Renal pelvis (tissue), 1 donor: ENCODE measurements at regions not wholly inside any gene's neighbourhood (a gene's known extent, or its start where the extent isn't known, plus 50 kb on each side); places are given as distances from the start of the nearest gene placed in this dataset.
"Not testable (repeated sequence)": the region's sequence is repeated elsewhere in the genome, so short reads cannot be mapped to it uniquely, and the experiment has no call there.

Experiments used
- DNase-seq: peaks from one replicate; pipeline ENCODE4 v3.0.0-alpha.2; 2013

- DNase-seq = no peak
These were observed 403.7 kb downstream of the BTG1 start for GRCh38 chr12:91741932-91742331.

DNA sequence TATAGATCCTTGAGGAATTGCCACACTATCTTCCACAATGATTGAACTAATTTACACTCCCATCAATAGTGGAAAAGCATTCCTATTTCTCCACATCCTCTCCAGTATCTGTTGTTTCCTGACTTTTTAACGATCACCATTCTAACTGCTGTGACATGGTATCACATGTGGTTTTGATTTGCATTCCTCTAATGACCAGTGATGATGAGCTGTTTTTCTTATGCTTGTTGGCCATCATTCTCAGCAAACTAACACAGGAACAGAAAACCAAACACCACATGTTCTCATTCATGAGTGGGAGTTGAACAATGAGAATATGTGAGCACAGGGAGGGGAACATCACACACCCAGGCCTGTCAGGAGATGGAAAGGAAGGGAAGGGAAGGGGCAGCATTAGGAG, 411.8 kb downstream of the BTG1 start:
- DNase-seq = not testable (repeated sequence)

DNA sequence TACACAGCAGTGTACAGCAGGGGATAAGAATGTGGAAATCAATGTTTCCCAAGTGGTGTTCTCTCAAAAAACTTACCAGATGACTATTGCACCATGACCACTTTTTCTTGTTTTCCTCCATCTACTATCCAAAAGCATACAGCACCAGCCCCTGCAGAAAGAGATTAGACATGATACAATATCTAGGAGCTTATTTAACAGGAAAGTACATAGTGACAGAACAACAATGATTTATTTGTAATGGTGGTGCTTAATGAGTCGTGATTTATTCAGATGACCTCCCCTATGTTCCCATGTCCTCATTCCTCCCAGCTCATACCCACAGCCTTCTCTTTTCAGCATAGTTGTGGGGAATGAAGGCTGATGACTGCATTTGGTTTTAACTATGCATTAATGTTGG, 413.6 kb downstream of the BTG1 start:
- DNase-seq = no peak

- DNase-seq = no peak
These were observed 416.1 kb downstream of the BTG1 start for GRCh38 chr12:91729543-91729942.

GRCh38 chr12:91723191-91723590, 422.5 kb downstream of the BTG1 start:
- no peak for DNase-seq

DNA sequence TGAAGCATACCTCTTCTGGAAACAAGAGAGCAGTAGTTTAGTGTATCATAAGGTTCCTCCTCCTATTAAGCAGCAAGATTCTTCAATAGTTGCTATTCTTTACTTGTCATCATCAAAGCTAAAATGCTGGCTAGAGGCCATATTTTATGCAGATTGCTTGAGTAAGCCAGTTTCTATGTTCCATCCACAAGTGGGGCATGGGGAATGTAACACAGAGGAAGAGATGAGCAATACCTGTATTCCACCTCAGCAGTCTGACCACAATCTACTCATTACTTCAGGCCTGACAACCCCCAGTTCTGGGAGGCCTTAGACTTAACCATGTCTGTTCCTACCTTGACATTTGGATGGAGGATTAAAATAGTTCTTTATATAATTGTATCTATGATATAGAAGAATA, 423.6 kb downstream of the BTG1 start:
- DNase-seq = no peak

GRCh38 chr12:91721023-91721422, 424.6 kb downstream of the BTG1 start:
- no peak for DNase-seq

GRCh38 chr12:91718326-91718725, 427.3 kb downstream of the BTG1 start:
- DNase-seq = no peak

DNA sequence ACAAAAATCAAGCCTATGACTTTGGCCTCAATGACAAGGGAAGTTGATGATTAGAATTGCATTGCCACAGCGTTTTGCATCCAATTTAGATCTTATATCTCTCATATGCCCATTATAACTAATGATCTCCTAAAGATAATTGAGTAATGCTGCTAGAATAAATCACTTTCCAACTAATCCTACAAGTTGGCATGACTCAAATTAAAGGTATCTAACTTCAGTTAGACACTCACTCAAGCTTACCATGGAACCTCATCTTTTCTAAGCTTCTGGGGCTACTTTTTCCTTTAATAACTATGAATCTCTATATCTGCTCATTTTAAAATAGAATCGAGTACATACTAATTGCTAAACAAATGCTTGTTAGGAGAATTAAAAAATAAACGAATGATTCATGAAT, 427.8 kb downstream of the BTG1 start:
- no peak for DNase-seq

DNA sequence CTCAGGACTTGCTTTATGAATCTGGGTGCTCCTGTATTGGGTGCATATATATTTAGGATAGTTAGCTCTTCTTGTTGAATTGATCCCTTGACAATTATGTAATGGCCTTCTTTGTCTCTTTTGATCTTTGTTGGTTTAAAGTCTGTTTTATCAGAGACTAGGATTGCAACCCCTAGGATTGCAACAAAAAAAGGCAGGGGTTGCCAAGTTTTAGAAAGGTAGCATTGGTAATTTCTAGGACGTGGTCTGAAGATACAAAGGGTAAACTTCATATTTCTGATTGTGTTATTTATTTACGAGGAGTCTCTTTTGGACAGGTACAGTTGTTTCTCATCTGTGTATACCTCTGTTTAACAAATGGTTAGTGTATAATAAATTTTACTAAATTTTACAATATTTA, 433.7 kb downstream of the BTG1 start:
- not testable (repeated sequence) for DNase-seq

DNA sequence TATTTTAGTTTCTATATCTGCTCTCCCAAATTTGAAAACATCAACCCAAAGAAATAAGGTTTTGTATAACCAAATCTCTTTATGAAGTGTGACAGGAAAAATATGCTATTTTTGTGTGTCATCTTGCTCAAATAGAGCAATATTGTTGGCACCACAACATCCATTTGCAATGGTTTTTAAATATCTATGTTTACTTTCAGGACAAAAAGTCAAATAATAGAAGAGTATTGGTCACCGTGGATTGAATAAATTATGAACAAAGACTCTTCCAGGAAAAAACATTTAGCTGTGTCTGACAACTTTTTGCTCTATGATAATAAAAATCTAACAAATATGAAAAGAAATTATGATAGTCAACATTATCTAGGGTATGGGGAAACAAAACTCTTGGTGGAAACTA, 439.2 kb downstream of the BTG1 start:
- no peak for DNase-seq

- DNase-seq = no peak
These were observed 441.2 kb downstream of the BTG1 start for GRCh38 chr12:91704446-91704845.

DNA sequence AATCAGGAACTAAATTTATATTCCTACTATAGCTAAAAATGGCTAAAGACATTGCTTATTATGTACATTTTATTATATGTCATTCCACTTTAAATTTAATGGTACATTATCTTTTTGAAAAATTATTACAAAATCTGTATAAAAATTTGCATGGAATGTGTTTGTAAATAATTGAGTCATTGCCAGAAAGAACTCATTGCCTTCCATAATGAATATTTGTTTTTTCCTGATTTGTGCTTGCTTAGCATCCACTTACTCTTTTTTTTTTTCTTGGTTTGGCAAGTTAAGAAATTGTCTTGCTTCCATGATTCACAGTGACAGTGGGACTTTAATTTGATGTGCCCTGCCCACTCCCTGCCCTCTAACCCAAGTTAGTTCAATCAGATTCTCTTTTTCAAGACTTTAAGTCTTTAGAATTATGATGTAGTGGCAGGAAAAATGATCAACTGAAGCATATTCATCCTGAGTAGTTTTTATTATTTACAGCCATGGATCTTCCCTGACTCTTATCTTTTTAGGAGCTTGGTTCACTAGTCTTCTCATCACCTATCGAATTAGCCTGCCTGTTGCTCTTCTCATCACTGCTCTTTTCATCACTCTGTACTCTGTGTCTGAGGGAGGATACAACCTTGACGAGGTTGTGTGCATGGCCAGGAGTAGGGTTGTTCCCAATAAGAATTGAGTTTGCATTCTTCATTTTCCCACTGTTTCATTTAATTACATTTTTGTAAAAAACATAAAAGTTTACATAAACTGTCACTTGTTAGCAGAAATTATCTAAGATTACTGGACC, 442.0 kb downstream of the BTG1 start:
- DNase-seq = no peak

DNA sequence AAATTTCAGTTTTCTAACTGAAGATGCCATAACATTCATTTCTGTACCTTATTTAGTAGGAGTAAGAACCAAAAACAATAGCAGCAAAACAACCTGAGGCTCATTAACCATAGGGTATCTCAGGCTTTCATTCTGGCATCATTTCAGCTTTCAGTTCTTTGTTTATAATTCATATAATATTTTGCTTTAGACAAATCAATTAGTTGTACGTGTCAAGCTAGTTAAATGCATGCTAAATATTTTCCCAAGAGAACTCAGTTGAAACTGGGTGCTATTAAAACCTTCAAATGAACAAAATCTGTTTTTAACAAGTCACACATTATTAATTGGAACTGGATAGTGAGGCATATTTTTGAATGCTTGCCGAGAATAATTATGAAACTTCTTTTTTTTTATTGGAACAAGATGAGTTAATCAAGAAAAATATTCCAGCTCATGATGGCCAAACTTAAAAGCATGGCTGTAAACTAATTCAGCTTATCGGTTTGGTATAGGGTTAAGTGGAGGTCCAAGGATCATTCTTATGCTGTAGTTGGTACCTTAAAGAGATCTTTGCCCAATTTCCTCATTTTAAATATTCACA, 442.7 kb downstream of the BTG1 start:
- DNase-seq = no peak

DNA sequence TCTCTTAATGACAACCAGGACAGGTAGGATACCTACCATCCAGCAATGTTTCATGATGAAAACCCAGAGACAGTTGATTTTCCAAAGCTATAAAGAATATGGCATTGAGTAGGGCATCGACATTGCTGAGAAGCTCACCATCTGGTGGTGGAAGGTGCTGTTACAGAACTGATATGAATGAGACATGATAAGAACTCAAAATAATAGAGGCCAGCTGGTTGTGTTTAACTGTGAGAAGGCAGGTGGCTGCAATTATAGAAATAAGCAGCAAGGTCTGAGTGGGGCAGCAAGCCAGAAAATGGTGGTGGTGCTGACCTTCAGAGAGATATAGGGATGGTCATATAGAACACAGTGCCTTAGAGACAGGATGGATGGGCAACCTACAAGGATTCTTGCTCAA, 449.7 kb downstream of the BTG1 start:
- DNase-seq = no peak

DNA sequence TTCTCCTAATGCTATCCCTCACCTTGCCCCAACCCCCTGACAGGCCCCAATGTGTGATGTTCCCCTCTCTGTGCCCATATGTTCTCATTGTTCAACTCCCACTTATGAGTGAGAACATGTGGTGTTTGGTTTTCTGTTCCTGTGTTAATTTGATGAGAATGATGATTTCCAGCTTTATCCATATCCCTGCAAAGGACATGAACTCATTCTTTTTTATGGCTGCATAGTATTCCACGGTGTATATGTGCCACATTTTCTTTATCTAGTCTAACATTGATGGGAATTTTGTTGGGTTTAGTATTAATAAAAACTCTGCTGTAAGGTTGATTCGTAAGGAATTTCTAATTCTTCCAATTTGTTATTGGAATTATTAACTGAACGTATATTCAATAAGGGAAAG, 450.2 kb downstream of the BTG1 start:
- not testable (repeated sequence) for DNase-seq

DNA sequence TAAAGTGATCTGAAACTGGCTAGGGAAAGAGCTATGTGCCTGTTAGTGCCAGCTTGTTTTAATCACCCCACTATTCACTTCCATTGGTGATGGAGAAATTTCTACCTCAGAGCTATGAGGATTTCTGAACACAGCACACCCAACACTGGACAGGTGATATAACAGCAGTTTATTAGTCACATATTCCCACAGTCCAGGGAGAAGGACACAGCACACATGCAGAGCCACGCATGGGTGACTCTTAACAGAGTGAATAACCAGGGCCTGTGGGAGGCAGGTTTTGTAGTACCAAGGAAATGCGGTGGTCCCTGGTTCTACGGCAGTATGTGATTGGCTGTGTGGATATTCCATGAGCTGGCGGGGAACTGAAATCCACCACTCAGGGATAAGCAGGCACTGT, 455.1 kb downstream of the BTG1 start:
- peak; percentile 11 for DNase-seq

GRCh38 chr12:91687052-91688017, 458.3 kb downstream of the BTG1 start:
- no peak for DNase-seq

GRCh38 chr12:91685917-91686316, 459.7 kb downstream of the BTG1 start:
- DNase-seq = no peak

- DNase-seq = no peak
These were observed 463.9 kb downstream of the BTG1 start for GRCh38 chr12:91681751-91682150.

DNA sequence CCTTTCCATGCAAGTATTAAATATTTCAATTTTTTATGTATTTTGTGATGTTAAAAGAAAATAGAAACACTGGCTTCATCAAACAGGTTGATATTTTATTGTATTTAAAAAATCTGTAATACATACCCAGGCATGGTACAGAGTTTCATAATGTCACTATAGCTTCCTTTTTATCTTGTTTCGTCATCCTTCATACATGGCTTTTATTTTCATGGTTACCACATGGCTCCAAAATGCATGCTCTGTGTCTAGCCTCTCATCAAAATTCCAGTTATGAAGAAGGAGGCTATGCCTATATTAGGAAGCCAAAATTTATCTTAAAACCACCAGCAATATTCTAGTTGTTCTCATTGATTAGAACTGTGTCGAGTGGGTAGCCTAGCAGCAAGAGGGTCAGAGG, 464.8 kb downstream of the BTG1 start:
- no peak for DNase-seq

GRCh38 chr12:91677556-91677955, 468.1 kb downstream of the BTG1 start:
- no peak for DNase-seq

DNA sequence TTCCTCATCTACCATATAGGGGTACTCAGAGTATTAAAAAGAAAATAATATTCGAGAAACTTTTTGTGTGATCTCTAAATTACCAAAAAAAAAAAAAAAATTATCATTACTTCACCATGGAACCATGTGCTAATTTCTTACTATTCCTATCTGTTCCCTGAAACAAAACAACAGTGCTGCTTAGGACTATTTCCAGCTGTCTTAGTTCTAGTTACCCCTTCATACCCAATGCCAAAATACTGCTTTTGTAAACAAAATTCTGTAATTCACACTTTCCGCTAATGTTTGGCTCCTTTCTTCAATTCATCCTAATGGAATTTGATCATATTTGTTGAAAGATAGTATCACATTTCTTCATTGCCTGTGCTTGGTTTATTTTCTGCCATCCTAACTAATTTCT, 470.2 kb downstream of the BTG1 start:
- no peak for DNase-seq
